ENCODE measurements at regions not wholly inside any gene's neighbourhood (a gene's known extent, or its start where the extent isn't known, plus 50 kb on each side); places are given as distances from the start of the nearest gene placed in this dataset.

DNA sequence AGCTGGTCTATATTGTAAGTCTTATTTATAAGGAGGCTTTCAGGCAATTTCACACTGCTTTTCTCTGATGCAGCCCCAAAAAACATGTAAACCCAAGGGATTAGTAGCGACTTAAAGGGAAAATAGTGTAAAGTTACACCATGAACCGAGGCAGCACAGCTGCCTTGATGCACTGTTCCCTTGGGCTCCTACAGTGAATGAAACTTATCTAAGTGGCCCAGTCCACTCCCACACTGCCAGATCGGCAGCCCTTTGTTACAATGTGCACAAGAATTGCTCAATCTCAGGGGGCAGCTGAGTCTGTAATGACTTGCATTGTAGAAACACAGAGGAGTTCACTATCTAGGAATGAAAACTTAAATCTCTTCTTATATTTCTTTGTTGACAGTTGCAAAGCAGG is 120.8 kb upstream of the ADGRL2 start:
- no peak for TF ChIP-seq POLR2A (IDR thresholded peaks at IDR 0.05)
- TF ChIP-seq, protein P1, sequence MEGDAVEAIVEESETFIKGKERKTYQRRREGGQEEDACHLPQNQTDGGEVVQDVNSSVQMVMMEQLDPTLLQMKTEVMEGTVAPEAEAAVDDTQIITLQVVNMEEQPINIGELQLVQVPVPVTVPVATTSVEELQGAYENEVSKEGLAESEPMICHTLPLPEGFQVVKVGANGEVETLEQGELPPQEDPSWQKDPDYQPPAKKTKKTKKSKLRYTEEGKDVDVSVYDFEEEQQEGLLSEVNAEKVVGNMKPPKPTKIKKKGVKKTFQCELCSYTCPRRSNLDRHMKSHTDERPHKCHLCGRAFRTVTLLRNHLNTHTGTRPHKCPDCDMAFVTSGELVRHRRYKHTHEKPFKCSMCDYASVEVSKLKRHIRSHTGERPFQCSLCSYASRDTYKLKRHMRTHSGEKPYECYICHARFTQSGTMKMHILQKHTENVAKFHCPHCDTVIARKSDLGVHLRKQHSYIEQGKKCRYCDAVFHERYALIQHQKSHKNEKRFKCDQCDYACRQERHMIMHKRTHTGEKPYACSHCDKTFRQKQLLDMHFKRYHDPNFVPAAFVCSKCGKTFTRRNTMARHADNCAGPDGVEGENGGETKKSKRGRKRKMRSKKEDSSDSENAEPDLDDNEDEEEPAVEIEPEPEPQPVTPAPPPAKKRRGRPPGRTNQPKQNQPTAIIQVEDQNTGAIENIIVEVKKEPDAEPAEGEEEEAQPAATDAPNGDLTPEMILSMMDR (IDR thresholded peaks at IDR 0.05) = no peak
- no peak for TF ChIP-seq POLR2AphosphoS5 (IDR thresholded peaks at IDR 0.05)
- 71% methylated on average over 3 of the region's 3 CpGs for WGBS
- H3K4me3 ChIP-seq = no peak overlapping the region
- DNase-seq (ENCODE audit: low spot score) = no peak
- peak overlapping the region in 1 of 2 donors; percentile 56 for H3K27ac ChIP-seq
- H3K9me3 ChIP-seq = no peaks in the 10 kb centered on the region
- peaks cover 8% of the 10 kb centered on the region for H3K4me1 ChIP-seq (replicated peaks)
- no peaks in the 10 kb centered on the region for H3K27me3 ChIP-seq (replicated peaks; ENCODE audit: insufficient read depth)
- no peaks in the 10 kb centered on the region for H3K36me3 ChIP-seq
- intact Hi-C loops (cut with DNase I) = no loop called here

DNA sequence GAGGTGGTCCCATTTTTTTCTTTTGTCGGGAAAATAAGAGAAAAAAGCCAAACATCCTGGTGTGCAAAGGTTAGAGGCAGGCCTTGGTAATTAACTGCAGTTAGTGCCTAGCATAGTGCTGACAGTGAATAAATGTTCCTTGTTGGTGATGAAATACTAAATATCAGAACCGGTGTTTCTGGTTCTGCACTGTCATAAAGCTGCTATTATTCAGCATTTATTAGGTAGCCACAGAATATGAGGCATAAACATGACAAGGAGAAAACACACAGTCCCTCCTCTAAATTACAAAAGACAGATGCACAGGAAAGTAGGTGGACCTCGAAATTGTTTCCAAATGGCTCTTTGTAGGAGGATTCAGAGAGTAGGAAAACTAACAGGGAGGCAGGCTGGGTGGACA is 122.0 kb upstream of the ADGRL2 start:
- Histone ChIP-seq H3K9me3 (no peaks in the 10 kb centered on the region), H3K27ac (peak overlapping the region; percentile 56 to 71), H3K4me3 (no peak overlapping the region), H3K27me3 (replicated peaks; ENCODE audit: insufficient read depth) (no peaks in the 10 kb centered on the region), H3K36me3 (no peaks in the 10 kb centered on the region), H3K4me1 (replicated peaks) (peaks cover 8% of the 10 kb centered on the region)
- intact Hi-C loops (cut with DNase I) = no loop called here
- DNase-seq (ENCODE audit: low spot score) = peak; percentile 68
- TF ChIP-seq POLR2A (IDR thresholded peaks at IDR 0.05) = no peak
- peak; percentile 93 for TF ChIP-seq POLR2AphosphoS5 (IDR thresholded peaks at IDR 0.05)
- TF ChIP-seq, protein P1 (IDR thresholded peaks at IDR 0.05) = no peak
- WGBS = 29% methylated on average over 3 of the region's 3 CpGs

DNA sequence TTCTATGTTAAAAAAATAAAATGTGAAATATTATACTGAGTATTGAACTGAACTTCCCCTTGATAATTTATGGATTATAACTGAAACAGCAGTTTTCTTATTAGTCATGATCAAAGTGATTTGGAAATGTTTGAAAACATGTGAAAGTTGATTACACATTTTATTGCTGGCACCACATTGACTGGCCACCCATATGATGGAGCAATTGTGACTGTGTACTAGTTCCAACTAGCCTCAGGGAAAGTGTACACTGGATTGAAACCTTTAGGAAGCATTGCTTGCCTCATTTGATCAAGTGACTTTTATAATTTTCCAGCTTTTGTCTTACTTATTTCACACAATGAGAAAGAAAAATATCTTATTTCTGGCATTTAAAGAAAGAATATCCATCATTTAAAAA is 128.0 kb upstream of the ADGRL2 start:
- no peaks in the 10 kb centered on the region for H3K27me3 ChIP-seq (replicated peaks; ENCODE audit: insufficient read depth)

DNA sequence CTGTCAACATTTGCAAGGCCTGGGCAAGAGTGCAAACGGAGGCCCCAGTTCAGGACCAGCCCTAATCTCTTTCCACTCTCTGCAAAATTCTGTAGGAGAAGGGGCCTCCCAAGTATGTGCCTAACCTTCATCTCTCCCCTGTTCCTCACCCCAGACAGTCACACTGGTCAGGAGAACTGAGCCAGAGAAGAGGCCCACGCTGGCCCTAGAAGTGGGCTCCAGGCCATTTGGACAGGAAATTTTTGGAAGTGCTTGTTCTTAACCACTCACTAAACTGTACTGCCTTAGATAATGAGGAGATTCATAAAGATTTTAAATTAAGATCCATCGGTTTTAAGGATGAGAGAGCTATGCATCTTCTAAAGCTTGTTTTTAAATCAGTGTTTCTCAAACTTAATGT is 129.7 kb upstream of the ADGRL2 start:
- intact Hi-C loops (cut with DNase I) = no loop called here
- Histone ChIP-seq H3K27ac (no peak overlapping the region), H3K27me3 (replicated peaks; ENCODE audit: insufficient read depth) (no peaks in the 10 kb centered on the region), H3K9me3 (no peaks in the 10 kb centered on the region), H3K4me1 (replicated peaks) (no peaks in the 10 kb centered on the region), H3K36me3 (no peaks in the 10 kb centered on the region), H3K4me3 (no peak overlapping the region)
- no peak for TF ChIP-seq POLR2A (IDR thresholded peaks at IDR 0.05)
- TF ChIP-seq, protein P1 (IDR thresholded peaks at IDR 0.05) = no peak
- TF ChIP-seq POLR2AphosphoS5 (IDR thresholded peaks at IDR 0.05) = no peak
- 35% methylated on average over 3 of the region's 3 CpGs for WGBS
- no peak for DNase-seq (ENCODE audit: low spot score)

More for the DNA sequence above, 128.0 kb upstream of the ADGRL2 start:
- H3K4me1 ChIP-seq (replicated peaks) = no peaks in the 10 kb centered on the region
- DNase-seq (ENCODE audit: low spot score) = no peak
- H3K36me3 ChIP-seq = no peaks in the 10 kb centered on the region
- H3K9me3 ChIP-seq = no peaks in the 10 kb centered on the region
- no peak overlapping the region for H3K27ac ChIP-seq
- no peak overlapping the region for H3K4me3 ChIP-seq
- TF ChIP-seq, protein P1 (IDR thresholded peaks at IDR 0.05) = no peak
- TF ChIP-seq POLR2A (IDR thresholded peaks at IDR 0.05) (no peak), POLR2AphosphoS5 (IDR thresholded peaks at IDR 0.05) (no peak)
- intact Hi-C loops (cut with DNase I) = no loop called here

DNA sequence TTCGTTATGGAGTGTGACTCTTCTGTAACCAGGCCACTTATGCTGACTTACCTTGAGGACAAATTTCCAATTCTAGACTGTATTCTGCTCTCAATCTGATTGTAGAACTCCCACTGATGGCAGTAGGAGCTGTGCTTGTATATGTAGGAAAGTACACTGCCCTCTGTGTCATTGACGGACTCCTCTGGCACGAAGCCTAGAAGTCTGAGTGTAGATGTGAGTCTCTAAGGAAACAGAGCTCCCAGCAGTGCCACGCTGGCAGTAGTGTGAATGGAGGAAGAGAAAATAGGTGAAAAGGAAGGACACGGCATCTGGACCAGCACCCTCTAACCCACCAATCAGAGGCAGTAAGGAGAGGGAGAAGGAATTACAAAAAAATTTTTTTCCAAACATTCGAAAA is 130.4 kb upstream of the ADGRL2 start:
- peak; percentile 78 for DNase-seq (ENCODE audit: low spot score)
- WGBS = 30% methylated on average over 6 of the region's 6 CpGs
- no peaks in the 10 kb centered on the region for H3K4me1 ChIP-seq (replicated peaks)

More for the DNA sequence above, 130.4 kb upstream of the ADGRL2 start:
- H3K27ac ChIP-seq = no peak overlapping the region
- TF ChIP-seq POLR2AphosphoS5 (IDR thresholded peaks at IDR 0.05) = peak; percentile 39
- TF ChIP-seq, protein P1 (IDR thresholded peaks at IDR 0.05) = no peak
- no peaks in the 10 kb centered on the region for H3K9me3 ChIP-seq
- no peaks in the 10 kb centered on the region for H3K27me3 ChIP-seq (replicated peaks; ENCODE audit: insufficient read depth)
- H3K36me3 ChIP-seq = no peaks in the 10 kb centered on the region
- intact Hi-C loops (cut with DNase I) = no loop called here
- H3K4me3 ChIP-seq = no peak overlapping the region

Data from prostate gland (tissue), 2 donors.